Colonic mucosa (tissue), 4 donors: ENCODE measurements at regions not wholly inside any gene's neighbourhood (a gene's known extent, or its start where the extent isn't known, plus 50 kb on each side); places are given as distances from the start of the nearest gene placed in this dataset.

Source experiments
- DNase-seq: peaks from one replicate; pipeline ENCODE4 v3.0.0-alpha.2; 2020
- H3K27ac ChIP-seq: fragments of 200-600 bp; one replicate; pipeline ENCODE4 v1.8.0; 2021
- H3K27me3 ChIP-seq: fragments of 200-600 bp; one replicate; pipeline ENCODE4 v1.8.0; 2021
- H3K36me3 ChIP-seq: fragments of 200-600 bp; one replicate; pipeline ENCODE4 v1.8.0; 2021
- H3K4me1 ChIP-seq: fragments of 200-600 bp; one replicate; pipeline ENCODE4 v1.8.0; 2021; ENCODE audit warnings: mild to moderate bottlenecking
- H3K4me3 ChIP-seq: fragments of 200-600 bp; one replicate; pipeline ENCODE4 v1.8.0; 2021
- H3K9ac ChIP-seq, 2 donors: one replicate each; pipeline ENCODE4 v1.7.0; 2013; ENCODE audit warnings: control low read depth in 2 of 2, low read depth in 2 of 2, low read length in 2 of 2
- H3K9me3 ChIP-seq: fragments of 200-600 bp; one replicate; pipeline ENCODE4 v1.8.0; 2021
- CTCF ChIP-seq: fragments of 200-600 bp; IDR thresholded peaks from one replicate; pipeline ENCODE4 v1.8.0; 2022; ENCODE audit warnings: antibody characterized with exemption, mild to moderate bottlenecking
- intact Hi-C: fragments of 100-400 bp; cut with DNase I; formaldehyde crosslinking; loops from one replicate; pipeline ENCODE4 v1.14.1; 2022
- donor health status: healthy.
- donor health status: DM: no; HTN: no; CAD: no.
- donor health status: DM: no; HTN: no; CAD: no.

GRCh38 chr15:69524296-69524695 is 71.7 kb downstream of the RPLP1 start:
- no peak overlapping the region for H3K4me3 ChIP-seq
- no peaks in the 10 kb centered on the region for H3K9me3 ChIP-seq
- no peaks in the 10 kb centered on the region for H3K36me3 ChIP-seq
- intact Hi-C loops = loop anchor here (5.0 kb wide), 1 partner anchor 963 kb away; no protein-coding TSS in a partner anchor
- DNase-seq = peak; percentile 63
- no peaks in the 10 kb centered on the region for H3K27me3 ChIP-seq
- H3K4me1 ChIP-seq = peaks cover 10% of the 10 kb centered on the region
- TF ChIP-seq CTCF = no peak
- H3K9ac ChIP-seq = peak overlapping the region in 1 of 2 donors; percentile 76
- H3K27ac ChIP-seq = peak overlapping the region; percentile 32

GRCh38 chr15:69524814-69525213 is 72.2 kb downstream of the RPLP1 start:
- Histone ChIP-seq H3K4me3 (no peak overlapping the region), H3K9me3 (no peaks in the 10 kb centered on the region), H3K36me3 (no peaks in the 10 kb centered on the region), H3K4me1 (peaks cover 10% of the 10 kb centered on the region), H3K27ac (peak overlapping the region; percentile 32), H3K9ac (peak overlapping the region in 1 of 2 donors; percentile 76), H3K27me3 (no peaks in the 10 kb centered on the region)
- intact Hi-C loops = loop anchor here (5.0 kb wide), 1 partner anchor 962 kb away; no protein-coding TSS in a partner anchor
- peak; percentile 57 for DNase-seq
- TF ChIP-seq CTCF = no peak

GRCh38 chr15:69525543-69525942 is 72.9 kb downstream of the RPLP1 start:
- Histone ChIP-seq H3K27ac (no peak overlapping the region), H3K36me3 (no peaks in the 10 kb centered on the region), H3K4me1 (peaks cover 10% of the 10 kb centered on the region), H3K27me3 (no peaks in the 10 kb centered on the region), H3K4me3 (no peak overlapping the region), H3K9ac (peak overlapping the region in 1 of 2 donors; percentile 76), H3K9me3 (no peaks in the 10 kb centered on the region)
- intact Hi-C loops = no loop called here
- no peak for DNase-seq
- TF ChIP-seq CTCF = no peak

- no peak for DNase-seq
- Histone ChIP-seq H3K9me3 (no peaks in the 10 kb centered on the region), H3K9ac (no peak overlapping the region), H3K36me3 (no peaks in the 10 kb centered on the region), H3K27ac (no peak overlapping the region), H3K4me3 (no peak overlapping the region), H3K27me3 (no peaks in the 10 kb centered on the region), H3K4me1 (peaks cover 10% of the 10 kb centered on the region)
- intact Hi-C loops = no loop called here
- no peak for TF ChIP-seq CTCF
Measured at GRCh38 chr15:69526081-69527061, 73.8 kb downstream of the RPLP1 start.

GRCh38 chr15:69529141-69529540 is 76.5 kb downstream of the RPLP1 start:
- Histone ChIP-seq H3K36me3 (no peaks in the 10 kb centered on the region), H3K27ac (no peak overlapping the region), H3K9ac (no peak overlapping the region), H3K4me3 (no peak overlapping the region), H3K4me1 (peaks cover 7% of the 10 kb centered on the region), H3K27me3 (no peaks in the 10 kb centered on the region), H3K9me3 (no peaks in the 10 kb centered on the region)
- TF ChIP-seq CTCF = no peak
- intact Hi-C loops = no loop called here
- DNase-seq = no peak
